ENCODE measurements at regions not wholly inside any gene's neighbourhood (a gene's known extent, or its start where the extent isn't known, plus 50 kb on each side); places are given as distances from the start of the nearest gene placed in this dataset.

GRCh38 chr6:27053738-27054137, 193.8 kb upstream of the PRSS16 start:
- DNase-seq = no peak

GRCh38 chr6:27056615-27057014, 190.9 kb upstream of the PRSS16 start:
- no peak for DNase-seq

- no peak for DNase-seq
Observed at GRCh38 chr6:27059621-27060425, 187.7 kb upstream of the PRSS16 start.

GRCh38 chr6:27061235-27061993, 186.1 kb upstream of the PRSS16 start:
- no peak for DNase-seq

GRCh38 chr6:27062755-27063154, 184.7 kb upstream of the PRSS16 start:
- no peak for DNase-seq

GRCh38 chr6:27065183-27065582, 182.3 kb upstream of the PRSS16 start:
- no peak for DNase-seq

- DNase-seq = no peak
Observed at GRCh38 chr6:27066381-27066780, 181.1 kb upstream of the PRSS16 start.

- DNase-seq = no peak
Observed at GRCh38 chr6:27066802-27067201, 180.7 kb upstream of the PRSS16 start.

GRCh38 chr6:27073441-27073840, 174.1 kb upstream of the PRSS16 start:
- DNase-seq = no peak

- no peak for DNase-seq
Observed at GRCh38 chr6:27076116-27076515, 171.4 kb upstream of the PRSS16 start.

GRCh38 chr6:27078734-27079357, 168.7 kb upstream of the PRSS16 start:
- DNase-seq = peak; percentile 29 to 57

GRCh38 chr6:27081188-27081587, 166.3 kb upstream of the PRSS16 start:
- no peak for DNase-seq

GRCh38 chr6:27081931-27082330, 165.6 kb upstream of the PRSS16 start:
- DNase-seq = no peak

- DNase-seq = no peak
Observed at GRCh38 chr6:27088068-27088467, 159.4 kb upstream of the PRSS16 start.

- DNase-seq = no peak
Observed at GRCh38 chr6:27091661-27092315, 155.7 kb upstream of the PRSS16 start.

- no peak for DNase-seq
Observed at GRCh38 chr6:27092316-27092692, 155.2 kb upstream of the PRSS16 start.

GRCh38 chr6:27095914-27096313, 151.6 kb upstream of the PRSS16 start:
- DNase-seq = no peak

- peak in 1 of 2 donors; percentile 15 for DNase-seq
Observed at GRCh38 chr6:27096834-27097511, 150.5 kb upstream of the PRSS16 start.

GRCh38 chr6:27098956-27099355, 148.5 kb upstream of the PRSS16 start:
- no peak for DNase-seq

- no peak for DNase-seq
Observed at GRCh38 chr6:27100921-27101320, 146.6 kb upstream of the PRSS16 start.

- no peak for DNase-seq
Observed at GRCh38 chr6:27101824-27102223, 145.7 kb upstream of the PRSS16 start.

GRCh38 chr6:27106382-27106781, 141.1 kb upstream of the PRSS16 start:
- no peak for DNase-seq

- no peak for DNase-seq
Observed at GRCh38 chr6:27111743-27112142, 135.8 kb upstream of the PRSS16 start.

Data from CD4-positive, alpha-beta T cell treated with Interferon alpha-2 for 1 hour (primary cell).